ENCODE measurements at regions not wholly inside any gene's neighbourhood (a gene's known extent, or its start where the extent isn't known, plus 50 kb on each side); places are given as distances from the start of the nearest gene placed in this dataset.

DNA sequence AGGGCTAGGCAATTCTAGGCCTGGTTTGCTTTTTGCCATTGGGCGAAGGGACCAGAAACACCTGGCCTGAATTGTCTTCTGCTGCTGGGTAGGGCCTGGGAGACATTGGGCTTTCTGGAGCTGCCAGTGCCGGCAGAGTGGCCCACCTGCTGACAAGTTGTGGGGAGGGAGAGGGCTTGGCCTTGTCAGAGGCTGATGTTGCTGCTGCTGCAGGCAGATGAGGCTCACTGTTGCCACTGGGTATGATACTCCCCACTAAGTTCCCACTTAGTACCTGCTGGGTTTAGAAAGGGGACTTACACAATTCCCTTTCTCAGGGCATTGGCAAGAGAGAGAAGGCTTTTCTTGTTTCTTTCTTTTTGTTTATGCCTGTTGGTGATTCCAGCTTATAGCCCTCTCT lies 289.6 kb upstream of the NPVF start:
- DNase-seq: no peak

- DNase-seq: no peak
These were observed 291.7 kb upstream of the NPVF start for GRCh38 chr7:25520017-25520416.

GRCh38 chr7:25520516-25520915 lies 292.2 kb upstream of the NPVF start:
- no peak for DNase-seq

- DNase-seq: no peak
These were observed 292.9 kb upstream of the NPVF start for GRCh38 chr7:25521236-25521635.

DNA sequence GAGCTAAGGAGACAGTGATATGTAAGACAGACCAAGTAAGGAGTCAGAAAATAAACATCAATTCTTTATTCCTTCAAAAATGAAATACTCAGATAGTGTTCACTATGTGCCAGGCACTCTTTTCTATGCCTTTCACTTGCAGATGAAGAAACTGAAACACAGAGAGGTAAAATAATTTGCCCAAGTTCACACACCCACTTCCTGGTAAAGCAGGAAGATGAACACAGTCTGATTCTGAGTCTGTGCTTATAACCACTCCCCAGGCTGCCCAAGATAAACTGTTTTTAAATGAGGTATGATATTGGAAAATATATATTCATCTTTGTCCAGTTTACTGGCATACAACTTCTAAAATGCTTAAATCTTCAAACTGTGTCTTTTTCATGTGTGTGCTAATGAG lies 294.4 kb upstream of the NPVF start:
- DNase-seq: no peak

GRCh38 chr7:25527665-25528170 lies 299.4 kb upstream of the NPVF start:
- DNase-seq: no peak

- no peak for DNase-seq
These were observed 301.0 kb upstream of the NPVF start for GRCh38 chr7:25529320-25529719.

DNA sequence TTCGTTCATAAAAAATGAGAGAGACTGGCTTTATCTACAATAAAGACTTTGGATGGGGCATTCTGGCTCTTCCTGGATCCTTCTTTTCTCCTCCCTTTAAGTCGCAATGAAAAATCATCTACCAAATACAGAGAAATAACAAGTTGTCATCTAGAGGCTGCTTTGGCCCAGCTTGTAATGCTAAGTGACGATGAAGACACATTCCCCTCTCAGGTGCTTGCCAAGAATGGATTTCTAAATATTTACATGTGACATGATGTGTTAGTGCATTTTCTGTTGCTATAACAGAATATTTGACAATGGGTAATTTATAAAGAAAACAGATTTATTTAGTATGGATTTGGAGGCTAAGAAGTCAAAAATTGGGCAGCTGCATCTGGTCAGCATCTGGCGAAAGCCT lies 308.6 kb upstream of the NPVF start:
- no peak for DNase-seq

DNA sequence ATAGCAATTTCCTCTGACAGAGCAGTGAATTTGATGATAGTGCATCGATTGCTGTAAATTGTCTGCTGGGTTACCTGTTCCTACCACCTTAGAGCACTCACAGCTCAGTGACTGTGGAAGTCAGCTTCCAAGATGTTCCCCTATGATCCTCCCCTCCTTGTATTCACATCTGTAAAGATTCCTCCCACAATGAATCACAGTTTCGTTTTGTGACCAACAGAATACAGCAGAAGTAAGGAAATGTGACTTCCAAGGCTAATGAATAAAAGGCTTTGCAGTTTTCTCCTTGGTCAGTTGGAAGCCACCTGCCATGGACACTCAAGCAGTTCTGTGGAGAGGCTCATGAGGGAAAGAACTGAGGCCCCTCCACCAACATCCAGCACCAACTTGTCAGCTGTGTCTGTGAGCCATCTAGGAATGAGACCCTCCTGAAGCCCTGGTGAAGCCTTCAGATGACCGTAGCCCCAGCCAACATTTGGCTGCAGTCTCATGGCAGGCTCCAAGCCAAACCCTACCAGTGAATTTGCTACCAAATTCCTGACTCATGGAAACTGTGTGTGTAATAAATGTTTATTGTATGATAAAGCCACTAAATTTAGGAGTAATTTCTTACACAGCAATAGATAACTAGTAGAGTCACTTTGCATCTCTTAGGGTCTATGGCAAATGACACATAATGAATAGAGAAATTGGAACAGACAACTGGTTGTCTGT lies 309.5 kb upstream of the NPVF start:
- DNase-seq: no peak

DNA sequence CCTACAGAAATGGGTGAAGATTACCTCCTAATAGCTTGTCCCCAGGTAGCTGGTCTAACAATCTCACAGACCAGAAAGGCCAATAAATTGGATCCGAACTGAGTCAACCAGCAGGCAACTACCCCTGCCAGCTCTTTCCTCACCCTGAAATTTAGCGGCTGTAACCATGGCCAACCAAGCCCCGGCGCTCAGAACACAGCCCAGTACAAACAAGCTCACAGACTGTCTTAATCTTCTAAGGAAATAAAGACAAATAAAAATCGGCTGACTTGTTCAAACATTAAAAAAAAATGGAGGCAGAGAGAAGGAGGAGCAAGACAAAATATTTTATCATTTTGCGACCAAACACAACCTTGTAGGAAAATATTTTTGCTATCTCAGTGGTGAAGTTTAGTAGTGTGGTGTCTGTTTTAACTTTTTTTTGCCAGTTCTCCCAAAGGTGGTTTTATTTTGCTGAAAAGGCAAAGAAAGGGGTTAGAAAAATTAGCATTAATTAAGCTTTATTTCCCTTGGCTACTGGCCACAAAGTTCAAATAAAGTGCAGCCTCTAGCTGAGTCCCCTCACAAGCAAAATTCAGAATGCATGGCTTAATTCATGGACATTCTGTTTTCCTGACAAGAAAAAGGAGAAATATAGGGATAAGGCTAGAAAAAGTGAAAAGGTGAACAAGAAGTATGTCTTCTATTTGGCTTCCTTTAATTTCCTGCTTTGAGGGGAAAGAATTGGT lies 313.0 kb upstream of the NPVF start:
- DNase-seq: no peak

DNA sequence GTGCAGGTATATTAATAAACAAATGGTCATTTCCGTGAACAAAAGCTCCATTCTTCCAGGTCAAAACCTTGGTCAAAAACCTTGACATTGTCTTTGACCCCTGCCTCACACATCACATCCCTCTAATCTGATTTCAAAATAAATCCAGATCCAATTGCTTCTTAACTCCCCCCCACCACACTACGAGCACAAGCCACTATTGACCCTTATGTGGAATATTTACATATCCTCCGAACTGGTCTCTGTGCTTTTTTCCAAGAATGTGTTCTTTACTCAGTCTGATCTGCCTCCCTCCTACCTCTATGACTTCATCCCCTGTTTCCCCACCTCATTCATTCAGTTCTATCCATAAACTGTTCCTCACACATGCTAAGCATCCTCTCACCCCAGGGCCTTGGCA lies 313.6 kb upstream of the NPVF start:
- no peak for DNase-seq

DNA sequence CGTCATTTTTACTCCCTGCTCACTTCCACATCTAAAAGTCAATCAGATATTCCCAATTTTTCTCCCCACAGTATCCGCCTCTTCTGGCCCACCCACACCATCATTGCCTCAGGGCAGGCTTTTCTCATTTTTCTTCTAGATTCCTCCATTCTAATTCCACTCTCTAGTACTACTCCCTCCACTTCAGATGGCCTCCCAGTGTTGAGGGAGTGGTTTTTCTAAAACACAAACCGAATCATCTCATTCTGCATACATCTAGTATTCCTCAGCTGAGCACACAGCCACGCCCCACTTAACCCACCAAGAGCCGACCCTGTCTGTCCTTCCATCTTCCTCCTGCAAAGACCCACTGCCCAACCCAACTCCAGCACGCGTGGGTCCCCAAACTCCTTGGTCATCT lies 314.9 kb upstream of the NPVF start:
- DNase-seq: no peak

- DNase-seq: no peak
These were observed 315.5 kb upstream of the NPVF start for GRCh38 chr7:25543798-25544197.

- DNase-seq: no peak
These were observed 316.0 kb upstream of the NPVF start for GRCh38 chr7:25544254-25544653.

DNA sequence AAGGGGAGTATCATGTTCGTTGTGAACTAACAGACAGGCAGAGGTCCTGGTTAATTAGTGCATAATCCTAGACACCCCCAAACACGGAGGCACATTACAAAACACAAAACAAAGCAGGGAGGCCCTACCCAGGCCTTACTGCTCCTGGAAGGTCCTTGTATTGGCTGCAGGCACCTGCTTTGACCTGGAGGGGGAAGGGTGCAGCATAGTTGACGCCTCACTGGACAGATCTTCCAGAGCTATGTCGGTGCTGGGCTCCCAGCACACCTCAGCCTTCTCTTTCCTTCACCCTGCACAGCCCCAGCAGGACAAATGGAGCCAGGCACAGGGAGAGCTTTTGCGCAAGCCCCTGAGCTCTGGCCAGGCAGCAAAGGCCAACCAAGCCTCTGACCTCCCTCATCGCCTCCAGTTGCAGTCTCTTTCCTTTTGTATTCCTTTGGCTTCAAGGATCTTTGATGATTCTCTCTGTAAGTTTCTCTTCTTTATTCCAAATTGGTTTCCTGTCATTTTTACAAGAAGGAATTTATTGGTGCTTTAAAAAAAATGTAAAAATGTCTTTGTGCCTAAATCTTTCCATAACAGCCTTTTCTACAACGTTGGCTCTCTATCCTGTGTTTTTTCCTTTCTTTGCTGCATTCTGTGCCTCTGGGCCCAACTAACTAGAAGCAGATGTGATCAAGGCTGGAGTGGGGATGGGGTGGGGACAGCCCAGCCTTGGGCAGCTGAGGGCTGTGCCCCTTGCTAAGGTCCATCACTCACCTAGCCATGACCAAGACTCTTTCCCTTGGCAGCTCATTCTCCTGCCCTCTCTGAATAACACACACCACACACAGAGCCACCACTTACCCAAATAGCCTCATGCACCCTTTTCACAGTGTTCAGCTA lies 317.1 kb upstream of the NPVF start:
- DNase-seq: no peak

DNA sequence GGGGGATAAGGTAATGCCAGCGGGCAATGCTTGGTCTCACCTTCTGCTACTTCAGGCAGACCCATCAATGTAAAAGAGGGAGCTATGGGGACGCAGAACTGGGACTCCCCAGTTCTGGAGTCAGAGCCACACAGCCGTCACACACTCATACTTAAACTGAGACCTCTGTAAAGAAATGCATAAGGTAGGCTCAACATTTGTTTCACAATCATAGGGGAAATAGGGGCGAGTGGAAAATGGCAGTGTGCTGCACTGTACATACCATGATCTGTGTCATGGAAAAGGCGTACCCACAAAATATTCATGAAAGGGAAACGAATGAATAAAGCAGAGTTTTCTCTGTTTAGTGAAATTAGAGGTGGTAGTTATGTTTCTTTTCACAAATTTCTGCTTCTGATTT lies 318.0 kb upstream of the NPVF start:
- DNase-seq: no peak

GRCh38 chr7:25549271-25549921 lies 321.1 kb upstream of the NPVF start:
- peak; percentile 31 for DNase-seq

DNA sequence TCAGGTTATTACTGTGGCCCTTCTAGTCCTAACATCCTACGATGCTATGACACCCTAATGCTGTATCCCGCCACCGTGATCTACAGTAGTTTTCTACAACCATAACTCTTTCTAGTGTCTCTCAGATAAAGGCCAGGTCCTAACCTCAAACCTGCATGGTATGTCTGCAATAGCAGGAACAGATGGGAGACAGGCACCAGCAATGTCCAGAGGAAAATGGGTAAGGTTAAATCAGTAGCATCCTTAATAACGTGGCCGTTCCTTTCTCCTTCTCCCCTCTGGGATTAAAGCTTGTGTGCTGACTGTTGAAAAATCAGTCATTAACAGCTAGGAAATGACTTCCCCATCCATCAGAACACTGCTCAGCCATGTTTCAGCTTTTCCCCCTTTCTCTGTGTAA lies 321.9 kb upstream of the NPVF start:
- no peak for DNase-seq

GRCh38 chr7:25552998-25553397 lies 324.7 kb upstream of the NPVF start:
- no peak for DNase-seq

- DNase-seq: no peak
These were observed 325.4 kb upstream of the NPVF start for GRCh38 chr7:25553580-25554291.

GRCh38 chr7:25557379-25557917 lies 329.2 kb upstream of the NPVF start:
- no peak for DNase-seq
